NCI-H187 (cell line): ENCODE measurements at regions not wholly inside any gene's neighbourhood (a gene's known extent, or its start where the extent isn't known, plus 50 kb on each side); places are given as distances from the start of the nearest gene placed in this dataset.

Experiments
- DNase-seq, 2 experiments: peaks; one replicate each; lab custom pipeline; 2025; lab: John Stamatoyannopoulos, UW

GRCh38 chr3:1551741-1552140 lies 458.9 kb downstream of the CNTN6 start:
- DNase-seq = no peak

- no peak for DNase-seq
Observed at GRCh38 chr3:1552831-1553230, 460.0 kb downstream of the CNTN6 start.

- DNase-seq = no peak
Observed at GRCh38 chr3:1561427-1561826, 468.6 kb downstream of the CNTN6 start.

- no peak for DNase-seq
Observed at GRCh38 chr3:1571736-1572135, 478.9 kb downstream of the CNTN6 start.

- DNase-seq = no peak
Observed at GRCh38 chr3:1576047-1576446, 483.2 kb downstream of the CNTN6 start.

GRCh38 chr3:1578124-1578806 lies 485.4 kb downstream of the CNTN6 start:
- no peak for DNase-seq

- no peak for DNase-seq
Observed at GRCh38 chr3:1583044-1583443, 490.2 kb downstream of the CNTN6 start.

- no peak for DNase-seq
Observed at GRCh38 chr3:1587426-1587825, 494.6 kb downstream of the CNTN6 start.

GRCh38 chr3:1591327-1592028 lies 498.7 kb downstream of the CNTN6 start:
- DNase-seq = no peak

- DNase-seq = no peak
Observed at GRCh38 chr3:1594940-1595339, 502.1 kb downstream of the CNTN6 start.

- no peak for DNase-seq
Observed at GRCh38 chr3:1600206-1600605, 498.5 kb upstream of the CNTN4 start.

GRCh38 chr3:1600700-1601418 lies 497.8 kb upstream of the CNTN4 start:
- DNase-seq = no peak

- peak in 1 of 2 experiments; percentile 17 for DNase-seq
Observed at GRCh38 chr3:1609416-1609815, 489.2 kb upstream of the CNTN4 start.

GRCh38 chr3:1611824-1612223 lies 486.8 kb upstream of the CNTN4 start:
- no peak for DNase-seq

GRCh38 chr3:1613962-1614361 lies 484.7 kb upstream of the CNTN4 start:
- DNase-seq = no peak

- DNase-seq = no peak
Observed at GRCh38 chr3:1616744-1617143, 481.9 kb upstream of the CNTN4 start.

GRCh38 chr3:1623896-1624295 lies 474.8 kb upstream of the CNTN4 start:
- no peak for DNase-seq

- DNase-seq = no peak
Observed at GRCh38 chr3:1632128-1632527, 466.5 kb upstream of the CNTN4 start.

- no peak for DNase-seq
Observed at GRCh38 chr3:1661839-1662238, 436.8 kb upstream of the CNTN4 start.

GRCh38 chr3:1664266-1664665 lies 434.4 kb upstream of the CNTN4 start:
- DNase-seq = no peak

- DNase-seq = no peak
Observed at GRCh38 chr3:1666865-1667264, 431.8 kb upstream of the CNTN4 start.

- no peak for DNase-seq
Observed at GRCh38 chr3:1677576-1678156, 421.0 kb upstream of the CNTN4 start.

- no peak for DNase-seq
Observed at GRCh38 chr3:1692428-1692827, 406.2 kb upstream of the CNTN4 start.
